NCI-H226 (cell line): ENCODE measurements at regions not wholly inside any gene's neighbourhood (a gene's known extent, or its start where the extent isn't known, plus 50 kb on each side); places are given as distances from the start of the nearest gene placed in this dataset.
A peak's percentile ranks its signal among the peaks of the same experiment; 100 is the strongest.
"Not testable (repeated sequence)": the region's sequence is repeated elsewhere in the genome, so short reads cannot be mapped to it uniquely, and the experiment has no call there.

Experiments used
- DNase-seq: peaks from one replicate; pipeline ENCODE4 v3.0.0-alpha.2; 2015

DNA sequence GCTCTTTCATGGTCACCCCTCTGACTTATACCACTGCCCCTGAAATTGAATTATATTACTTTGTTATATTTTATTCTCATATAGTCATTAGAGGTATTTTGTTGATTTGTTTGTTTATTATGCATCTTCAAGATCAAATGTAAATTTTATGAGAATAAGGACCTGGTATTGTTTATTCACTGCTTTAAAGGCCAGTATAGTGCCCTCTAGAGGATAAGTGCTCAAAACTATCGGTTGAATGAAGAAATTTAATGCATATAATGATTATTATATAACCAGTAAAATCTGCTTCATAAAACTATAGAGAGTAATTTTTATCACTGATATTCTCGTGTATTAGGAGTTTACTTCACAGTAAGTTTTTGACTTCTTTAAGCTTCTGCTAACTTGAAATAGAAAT, 1401.9 kb downstream of the SLITRK1 start:
- no peak for DNase-seq

DNA sequence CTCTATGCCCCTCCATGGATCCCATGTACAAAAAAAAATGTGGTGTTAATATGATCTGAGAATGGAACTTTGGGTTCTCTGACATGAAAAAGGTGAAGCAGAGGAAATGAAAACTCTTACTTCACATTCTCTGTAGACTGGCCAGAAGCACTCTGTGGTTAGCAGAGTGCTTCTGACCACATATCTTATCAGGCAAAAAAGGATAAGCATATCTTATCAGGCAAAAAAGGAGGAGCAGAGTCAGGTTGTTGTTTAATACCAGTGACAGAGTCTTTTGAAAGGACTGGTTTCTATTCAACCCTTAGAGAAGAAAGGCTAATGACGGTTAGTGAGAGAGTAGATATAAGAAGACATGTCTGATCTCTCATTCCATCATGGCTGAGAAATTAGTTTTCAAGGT, 1404.8 kb downstream of the SLITRK1 start:
- DNase-seq = peak; percentile 72

DNA sequence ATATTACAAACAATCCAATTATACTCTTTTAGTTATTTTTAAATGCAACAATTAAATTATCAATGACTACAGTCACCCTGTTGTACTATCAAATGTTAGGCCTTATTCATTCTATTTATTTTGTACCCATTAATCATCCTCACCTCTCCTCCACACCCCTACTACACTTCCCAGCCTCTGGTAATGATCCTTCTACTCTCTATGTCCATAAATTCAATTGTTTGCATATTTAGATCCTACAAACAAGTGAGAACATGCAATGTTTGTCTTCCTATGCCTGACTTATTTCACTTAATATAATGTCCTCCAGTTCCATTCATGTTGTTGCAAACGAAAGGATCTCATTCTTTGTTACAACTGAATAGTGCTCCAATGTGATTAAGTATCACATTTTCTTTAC, 1414.6 kb downstream of the SLITRK1 start:
- DNase-seq = no peak

DNA sequence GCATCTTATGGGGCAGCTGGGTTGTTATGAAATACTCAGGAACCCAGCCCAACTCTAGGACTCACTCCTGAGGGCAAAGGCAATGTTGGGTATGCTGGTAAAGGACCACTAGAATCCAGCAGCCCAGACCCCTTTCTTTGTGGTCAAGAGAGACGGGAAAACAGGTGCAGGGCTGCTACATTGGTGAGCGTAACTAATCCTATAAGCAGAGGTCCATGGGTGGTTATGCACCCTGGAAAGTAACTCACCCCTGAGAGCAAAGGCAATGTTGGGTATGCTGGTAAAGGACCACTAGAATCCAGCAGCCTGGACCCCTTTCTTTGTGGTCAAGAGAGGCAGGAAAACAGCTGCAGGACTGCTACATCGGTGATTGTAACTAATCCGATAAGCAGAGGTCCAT, 1422.7 kb downstream of the SLITRK1 start:
- not testable (repeated sequence) for DNase-seq

DNA sequence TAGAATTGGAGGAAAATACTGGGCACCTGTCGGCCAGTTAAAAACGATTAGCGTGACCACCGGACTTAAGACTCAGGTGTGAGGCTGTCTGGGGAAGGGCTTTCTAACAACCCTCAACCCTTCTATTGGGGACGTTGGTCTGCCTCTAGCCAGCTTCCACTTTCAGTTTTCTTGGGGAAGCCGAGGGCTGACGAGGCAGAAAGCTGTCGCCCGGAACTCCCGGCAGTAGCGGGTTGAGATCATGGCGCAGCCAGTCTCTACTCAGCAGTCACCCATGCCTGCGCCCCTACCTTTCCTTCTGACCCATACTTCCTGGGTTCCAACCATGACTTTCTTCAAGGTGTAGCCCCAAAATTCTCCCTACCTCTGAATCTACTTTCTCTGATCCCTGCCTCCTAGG, 1424.1 kb downstream of the SLITRK1 start:
- DNase-seq = no peak

DNA sequence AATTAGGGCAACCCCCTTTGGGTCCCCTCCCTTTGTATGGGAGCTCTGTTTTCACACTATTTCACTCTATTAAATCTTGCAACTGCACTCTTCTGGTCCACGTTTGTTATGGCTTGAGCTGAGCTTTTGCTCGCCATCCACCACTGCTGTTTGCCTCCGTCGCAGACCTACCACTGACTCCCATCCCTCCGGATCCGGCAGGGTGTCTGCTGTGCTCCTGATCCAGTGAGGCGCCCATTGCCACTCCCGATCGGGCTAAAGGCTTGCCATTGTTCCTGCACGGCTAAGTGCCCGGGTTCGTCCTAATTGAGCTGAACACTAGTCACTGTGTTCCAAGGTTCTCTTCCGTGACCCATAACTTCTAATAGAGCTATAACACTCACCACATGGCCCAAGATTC, 1424.7 kb downstream of the SLITRK1 start:
- not testable (repeated sequence) for DNase-seq

DNA sequence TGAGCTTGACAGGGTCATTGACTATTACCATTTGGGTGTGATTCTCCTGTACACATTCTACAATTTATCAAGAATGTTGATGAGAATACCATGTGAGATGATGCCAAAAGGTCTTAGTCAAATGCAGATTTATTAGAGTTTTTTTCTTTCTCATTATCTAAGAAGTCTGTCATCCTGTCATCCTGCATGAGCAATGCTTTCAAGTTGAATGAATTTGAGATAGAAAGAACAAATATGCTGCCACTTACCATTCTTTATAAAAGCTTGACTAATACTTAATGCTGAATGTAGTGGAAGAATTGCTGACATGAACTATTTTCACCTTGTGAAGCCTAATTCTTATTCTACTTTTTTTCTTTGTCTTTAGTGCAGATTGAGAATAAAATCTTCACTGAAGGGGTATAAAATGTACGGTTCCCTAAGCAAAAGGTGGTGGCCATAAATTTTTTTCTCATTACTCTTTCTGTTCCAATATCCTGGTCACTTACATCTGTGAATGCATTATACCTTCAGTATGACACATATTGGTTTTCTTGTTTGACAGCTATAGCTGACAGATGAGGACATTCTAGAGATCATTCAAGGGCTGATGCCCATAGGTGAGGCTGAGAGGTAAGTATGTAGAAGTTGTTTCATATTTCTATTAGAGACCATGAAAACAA, 1434.7 kb downstream of the SLITRK1 start:
- peak; percentile 51 for DNase-seq

DNA sequence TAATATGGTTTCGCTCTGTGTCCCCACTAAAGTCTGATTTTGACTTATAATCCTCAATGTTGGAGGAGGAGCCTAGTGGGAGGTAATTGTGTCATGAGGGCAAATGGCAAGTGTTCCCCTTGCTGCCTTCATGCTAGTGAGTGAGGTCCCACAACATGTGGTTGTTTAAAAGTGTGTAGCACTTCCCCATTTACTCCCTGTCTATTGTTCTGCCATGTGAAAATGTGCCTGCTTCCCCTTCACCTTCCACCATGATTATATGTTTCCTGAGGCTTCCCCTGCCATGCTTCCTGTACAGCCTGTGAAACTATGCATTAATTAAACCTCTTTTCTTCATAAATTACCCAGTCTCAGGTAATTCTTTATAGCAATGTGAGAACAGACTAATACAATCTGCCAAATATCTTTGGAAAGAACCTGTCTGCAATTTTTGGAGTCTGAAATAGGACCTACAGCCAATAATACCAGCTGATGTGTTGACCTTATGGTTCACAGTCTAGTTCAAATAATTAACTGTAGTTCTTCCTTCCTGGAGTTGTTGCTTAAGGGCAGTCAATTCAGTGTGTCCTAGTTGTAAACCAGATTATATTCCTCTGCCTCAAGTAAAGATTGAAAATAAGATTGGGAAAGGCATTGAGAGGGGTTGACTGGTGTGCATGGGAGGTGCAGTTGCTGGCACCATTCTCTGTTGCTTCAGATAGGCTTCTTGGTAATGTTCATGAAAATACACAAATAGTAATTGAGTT, 1442.9 kb downstream of the SLITRK1 start:
- DNase-seq = no peak

DNA sequence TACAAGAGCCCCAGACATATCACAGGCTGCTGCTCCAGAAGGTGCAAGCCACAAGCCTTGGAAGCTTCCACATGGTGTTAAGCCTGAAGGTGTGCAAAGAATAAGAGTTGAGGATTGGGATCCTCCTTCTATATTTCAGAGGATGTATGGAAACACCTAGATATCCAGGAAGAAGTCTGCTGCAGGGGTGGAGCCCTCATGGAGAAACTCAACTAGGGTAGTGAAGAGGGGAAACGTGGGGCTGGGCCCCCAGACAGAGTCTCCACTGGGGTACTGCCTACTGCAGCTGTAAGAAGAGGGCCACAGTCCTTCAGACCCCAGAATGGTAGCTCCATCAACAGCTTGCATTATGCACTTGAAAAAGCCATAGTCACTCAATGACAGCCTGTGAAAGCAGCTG, 1444.0 kb downstream of the SLITRK1 start:
- no peak for DNase-seq

DNA sequence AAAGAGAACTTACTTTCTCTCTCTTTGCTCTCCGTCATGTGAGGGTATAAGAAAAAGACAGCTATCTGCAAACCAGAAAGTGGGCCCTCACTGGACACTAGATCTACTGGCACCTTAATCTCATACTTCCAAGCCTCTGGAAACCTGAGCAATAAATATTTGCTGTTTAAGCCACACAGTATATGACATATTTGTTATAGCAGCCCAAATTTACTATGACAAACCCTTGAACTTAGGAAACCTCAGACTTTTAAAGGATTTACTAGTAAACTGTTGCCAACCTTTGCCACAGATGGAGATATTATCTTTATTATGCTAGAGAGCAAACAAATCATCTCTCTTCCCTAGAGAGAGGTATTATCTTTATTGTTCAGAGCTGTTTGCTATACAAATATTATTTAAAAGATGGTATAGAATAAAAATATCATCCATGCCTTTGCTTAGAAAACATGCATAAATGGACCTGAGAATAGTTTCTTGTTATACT, 1446.1 kb downstream of the SLITRK1 start:
- no peak for DNase-seq

DNA sequence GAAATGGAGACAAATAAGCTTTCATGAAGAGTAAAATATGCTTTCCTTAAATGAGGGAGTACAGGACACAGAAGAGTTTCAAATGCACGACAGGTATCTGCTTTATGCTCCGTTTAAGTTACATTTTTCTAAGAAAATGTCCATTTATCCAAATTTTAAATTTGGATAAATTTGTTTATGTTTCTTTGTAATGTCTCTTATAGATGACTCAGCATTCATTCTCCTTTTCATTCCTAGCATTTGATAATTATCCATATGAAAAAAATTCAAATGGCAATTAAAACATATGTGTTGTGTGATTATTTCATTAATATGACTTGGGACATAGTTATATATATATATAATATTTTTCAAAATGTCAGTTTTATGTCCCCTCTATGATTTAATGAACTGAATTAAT, 1449.3 kb downstream of the SLITRK1 start:
- DNase-seq = no peak

DNA sequence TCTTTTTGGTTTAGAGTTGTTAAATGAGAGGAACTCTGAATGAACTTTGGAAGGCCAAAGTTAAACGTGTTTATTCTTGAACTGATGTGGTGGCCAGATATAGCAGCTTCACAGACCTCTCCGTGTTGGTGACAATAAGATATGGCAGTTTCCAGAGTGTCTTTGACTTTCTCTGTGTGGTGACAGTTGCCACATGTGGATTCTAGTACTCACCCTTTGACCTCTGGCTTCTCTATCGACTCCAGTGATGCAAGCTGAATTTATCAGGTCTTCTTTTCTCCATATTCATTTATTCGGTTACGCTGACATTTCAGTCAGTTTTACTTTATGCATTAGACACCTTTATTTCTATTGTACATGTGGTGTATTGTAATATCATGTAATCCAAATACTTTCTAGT, 1469.5 kb downstream of the SLITRK1 start:
- no peak for DNase-seq

DNA sequence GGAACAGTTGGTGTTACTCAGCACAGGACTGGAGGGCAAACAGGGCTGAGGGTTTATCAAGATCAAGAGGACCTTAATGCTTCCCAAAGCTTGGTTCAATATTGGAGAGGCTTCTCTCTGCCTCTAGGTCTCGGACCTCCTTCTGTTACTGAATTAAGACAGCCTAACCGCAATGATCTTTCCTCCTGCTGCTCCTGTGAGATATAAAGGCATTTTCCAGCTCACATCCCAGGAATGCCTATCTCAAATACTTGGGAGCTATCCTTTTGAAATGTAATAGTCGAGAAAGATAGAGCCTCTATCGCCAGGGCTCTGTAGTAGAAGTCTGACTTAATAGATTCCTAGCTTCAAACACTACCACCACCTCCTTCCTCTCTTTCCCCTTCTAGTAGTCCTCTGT, 1475.0 kb downstream of the SLITRK1 start:
- DNase-seq = peak; percentile 34

DNA sequence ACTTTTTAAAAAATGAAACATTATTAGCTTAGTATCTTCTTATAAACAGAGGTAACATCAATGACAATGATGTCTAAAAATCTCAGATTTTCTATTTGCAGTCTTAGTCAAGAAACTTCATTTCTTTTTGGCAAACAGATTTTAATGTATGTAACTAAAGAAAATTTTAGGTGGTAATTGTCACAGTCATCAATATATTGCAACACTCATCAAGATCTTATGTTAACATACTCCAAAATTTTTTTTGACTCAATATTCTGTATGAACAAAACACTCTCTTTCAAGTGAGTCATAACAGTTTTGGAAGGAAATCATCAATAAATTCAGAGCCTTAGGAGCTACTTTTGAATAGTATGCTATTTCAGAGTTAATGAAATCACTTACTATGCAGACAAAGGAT, 1507.6 kb downstream of the SLITRK1 start:
- DNase-seq = no peak

DNA sequence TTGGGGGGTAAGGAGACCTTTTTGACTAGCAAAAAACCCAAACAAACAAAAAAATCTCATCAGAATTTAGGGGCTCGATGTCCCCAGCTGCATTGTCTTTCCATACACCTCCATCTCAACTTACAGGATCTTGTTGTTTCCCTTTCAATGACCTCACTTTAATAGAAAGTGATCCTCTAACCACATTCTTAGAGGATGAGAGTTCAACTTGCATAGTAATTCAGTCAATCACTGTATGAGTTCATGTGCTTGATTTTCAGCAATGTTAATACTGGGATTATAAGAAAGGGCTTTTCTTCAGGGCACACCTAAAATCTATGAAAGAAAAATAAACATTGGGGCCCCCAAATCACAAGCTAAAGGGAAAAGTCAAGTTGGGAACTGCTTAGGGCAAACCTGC, 1512.0 kb downstream of the SLITRK1 start:
- peak; percentile 53 for DNase-seq

DNA sequence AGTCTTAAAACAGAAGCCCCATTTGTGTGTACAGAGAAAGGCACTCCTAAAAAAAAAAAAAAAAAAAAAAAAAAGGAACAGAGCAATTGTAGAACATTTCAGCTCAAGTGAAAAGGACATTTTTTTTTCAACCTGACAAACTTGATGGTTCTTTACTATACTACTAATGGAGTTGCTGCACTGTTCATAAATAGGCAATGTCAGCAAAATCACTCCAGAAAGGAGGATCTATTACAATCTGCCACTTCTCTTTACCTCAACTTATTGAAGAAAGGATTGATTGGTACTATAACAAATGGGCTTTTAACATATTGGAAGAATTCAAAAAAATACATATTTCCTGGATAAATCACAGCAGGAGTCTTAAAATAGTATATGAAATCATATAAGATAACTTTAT, 1517.7 kb downstream of the SLITRK1 start:
- DNase-seq = no peak

DNA sequence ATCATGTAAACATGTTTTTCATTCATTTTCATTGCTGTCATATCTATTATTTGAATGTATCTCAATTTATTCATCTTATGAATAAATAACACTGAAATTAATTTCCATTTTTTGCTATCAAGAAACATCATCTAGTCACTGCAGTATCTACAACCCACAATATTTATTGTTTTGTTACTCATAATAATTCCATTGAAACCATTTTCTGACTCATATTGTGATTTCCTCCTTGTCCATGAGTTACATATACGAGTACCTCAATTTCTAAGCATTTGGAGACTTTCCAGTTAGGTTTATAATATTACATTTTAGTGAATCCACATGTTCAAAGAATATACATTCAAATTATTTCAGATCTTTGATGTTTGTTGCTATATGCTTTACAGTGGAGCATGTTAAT, 1524.0 kb downstream of the SLITRK1 start:
- no peak for DNase-seq

DNA sequence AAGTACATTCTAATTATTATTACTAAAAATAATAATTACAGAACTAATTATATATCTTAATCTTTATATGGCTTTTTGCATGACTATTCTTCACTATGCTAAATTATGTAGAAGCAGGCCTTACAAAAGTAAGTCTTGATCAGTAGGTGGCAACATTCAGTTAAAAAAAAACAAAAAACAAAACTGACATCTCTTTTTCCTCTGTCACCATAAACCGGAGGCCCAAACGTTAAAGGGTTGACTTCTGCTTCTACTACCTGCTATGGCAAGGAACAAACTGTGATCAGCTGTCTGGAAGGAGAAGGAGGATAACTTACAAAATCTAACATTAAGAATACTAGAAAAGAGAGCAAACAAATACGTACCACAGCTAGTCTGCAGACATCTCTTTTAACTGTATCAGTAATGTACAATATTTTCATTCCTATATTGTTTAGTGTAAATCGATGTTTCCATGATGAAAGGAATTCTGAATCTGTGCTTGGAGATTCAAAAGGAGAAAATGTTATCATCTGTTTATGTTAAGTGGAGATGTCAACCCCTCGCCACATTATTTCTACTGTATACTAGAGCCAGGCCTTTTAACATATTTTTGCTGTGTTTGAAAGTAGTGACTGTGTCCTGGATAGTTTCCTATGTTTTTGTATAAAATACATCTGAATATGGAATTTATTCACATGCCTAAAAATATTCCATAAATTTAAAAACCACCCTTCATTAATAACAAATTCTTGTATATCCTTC, 1525.4 kb downstream of the SLITRK1 start:
- no peak for DNase-seq

DNA sequence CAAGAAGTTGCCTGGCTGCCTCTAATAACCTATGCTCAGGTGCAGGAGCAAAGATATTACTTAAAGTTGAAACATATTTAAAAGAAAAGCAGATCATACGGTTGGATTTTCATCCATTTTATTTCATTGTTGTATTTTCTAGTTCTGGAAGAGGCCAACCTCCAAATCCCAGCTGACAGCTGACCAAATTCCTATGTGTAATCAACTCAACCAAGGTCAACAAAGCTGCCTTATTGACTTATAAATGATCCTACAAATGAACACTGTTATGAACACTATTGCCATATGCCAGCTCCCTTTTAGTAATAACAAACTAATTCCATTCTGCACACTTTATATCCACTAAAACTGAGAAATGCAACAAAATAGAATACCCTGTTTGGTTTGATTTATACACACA, 1537.4 kb downstream of the SLITRK1 start:
- DNase-seq = no peak

DNA sequence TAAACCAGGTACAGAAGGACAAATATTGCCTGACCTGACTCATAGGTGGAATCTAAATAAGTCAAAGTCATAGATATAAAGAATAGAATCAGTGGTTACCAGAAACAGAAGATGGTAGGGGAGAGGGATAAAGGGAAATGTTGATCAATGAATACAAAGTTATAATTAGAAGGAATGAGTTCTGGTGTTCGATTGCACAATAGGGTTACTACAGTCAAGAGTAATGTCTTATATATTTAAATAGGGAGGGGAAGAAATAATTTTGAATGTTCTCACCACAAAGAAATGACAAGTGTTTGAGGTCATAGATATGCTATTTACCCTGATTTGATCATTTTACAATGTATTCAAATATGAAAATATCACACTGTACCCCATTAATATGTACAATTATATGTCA, 1541.2 kb downstream of the SLITRK1 start:
- DNase-seq = no peak

DNA sequence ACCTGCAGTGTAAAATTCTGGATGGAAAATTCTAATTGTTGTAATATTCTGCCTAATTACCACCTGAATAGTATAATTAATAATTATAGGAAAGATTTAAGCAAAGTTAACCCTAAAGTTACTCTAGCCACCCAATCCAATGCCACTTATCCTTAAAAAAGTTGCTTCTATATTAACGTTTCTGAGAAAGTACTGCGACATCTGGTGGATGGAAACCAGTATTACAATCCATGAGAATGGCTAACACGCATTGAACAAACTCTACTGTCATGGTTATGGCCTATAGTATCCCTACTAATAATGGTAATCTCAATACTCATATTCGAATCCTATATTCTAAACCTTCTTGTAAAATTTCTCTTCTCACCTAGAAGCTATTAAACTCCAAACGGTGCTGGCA, 1551.8 kb downstream of the SLITRK1 start:
- DNase-seq = no peak

DNA sequence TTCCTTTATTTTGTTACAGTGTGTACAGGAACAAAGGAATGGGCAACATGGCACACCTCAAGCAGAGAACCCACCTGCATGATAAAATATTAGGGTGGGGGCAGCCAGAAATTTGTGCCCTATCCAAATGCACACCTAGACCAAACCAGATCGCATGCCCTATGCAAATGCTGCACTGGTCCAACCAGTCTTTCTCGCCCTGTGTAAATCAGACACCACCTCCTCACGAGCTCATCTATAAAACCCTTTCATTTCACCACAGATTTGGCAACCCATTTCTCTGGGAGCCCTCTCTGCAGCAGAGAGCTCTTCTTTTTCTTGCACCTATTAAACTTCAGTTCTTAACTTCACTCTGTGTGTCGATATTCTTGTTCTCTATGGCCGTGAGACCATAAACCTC, 1559.2 kb downstream of the SLITRK1 start:
- no peak for DNase-seq

DNA sequence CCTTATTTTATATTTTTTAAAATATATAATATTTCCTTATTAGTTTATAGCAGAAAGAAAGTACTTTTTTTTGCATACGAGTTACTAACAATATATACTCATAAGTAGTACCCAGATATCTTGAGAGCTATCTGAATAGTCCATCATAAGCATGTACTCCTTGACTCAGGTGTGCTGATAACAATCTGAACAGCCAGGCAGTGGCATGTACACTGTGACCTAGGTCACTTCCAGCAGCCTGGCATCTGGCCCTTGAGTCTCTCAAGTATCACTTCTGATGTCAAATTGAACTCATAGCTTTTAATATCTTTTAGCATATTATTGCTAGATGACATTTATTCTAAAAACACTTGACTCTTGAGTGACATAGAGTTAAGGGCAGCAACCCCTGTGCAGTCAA, 1576.7 kb downstream of the SLITRK1 start:
- no peak for DNase-seq

DNA sequence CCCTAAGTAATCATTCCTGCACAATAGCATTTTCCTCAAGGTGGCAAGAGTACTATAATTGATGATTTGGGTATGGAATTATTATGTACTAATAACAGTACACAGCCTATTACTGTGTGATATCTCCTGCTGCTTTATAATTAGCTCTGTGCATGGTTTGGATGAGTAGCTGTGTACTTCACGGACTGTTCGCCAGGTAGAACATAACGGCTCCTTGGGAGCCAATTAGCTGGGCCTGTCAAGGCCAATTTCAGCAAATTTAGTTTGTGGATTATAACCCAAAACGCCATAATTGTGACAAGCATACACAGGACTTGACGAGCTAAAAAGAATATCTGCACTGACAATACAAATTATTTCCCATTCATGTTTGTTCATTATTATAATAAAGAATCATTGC, 1584.2 kb downstream of the SLITRK1 start:
- no peak for DNase-seq
